ENCODE measurements at regions not wholly inside any gene's neighbourhood (a gene's known extent, or its start where the extent isn't known, plus 50 kb on each side); places are given as distances from the start of the nearest gene placed in this dataset.

DNA sequence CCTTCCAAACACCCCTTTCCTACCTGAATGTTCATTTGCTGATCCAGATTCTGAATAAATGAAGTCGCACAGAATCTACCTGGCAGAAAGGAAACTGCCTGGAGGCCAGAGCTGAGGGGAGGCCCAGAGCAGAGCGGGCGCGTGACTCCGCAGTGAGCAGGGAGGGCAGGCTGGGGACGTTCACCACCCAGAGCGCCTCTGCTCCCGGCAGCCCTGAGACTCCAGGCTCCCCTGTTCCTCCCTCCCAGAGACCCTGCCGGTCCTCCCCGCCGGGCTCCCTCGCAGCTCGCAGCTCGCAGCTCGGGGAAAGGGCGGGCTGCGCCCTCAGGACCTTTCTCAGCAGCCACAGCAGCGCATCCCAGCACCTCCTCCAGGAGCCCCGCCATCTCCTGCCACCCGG, 176.7 kb upstream of the ZNF32 start:
- Histone ChIP-seq H3F3A (ENCODE audit: insufficient read depth, low read depth) (no peaks in the 10 kb centered on the region), H3K4me2 (no peak overlapping the region), H3K27me3 (ENCODE audit: insufficient read depth, low read depth) (peaks cover 64% of the 10 kb centered on the region), H3K4me1 (replicated peaks; ENCODE audit: insufficient read depth) (no peaks in the 10 kb centered on the region), H3K79me2 (ENCODE audit: low read depth) (no peaks in the 10 kb centered on the region), H3K9me2 (ENCODE audit: insufficient read depth) (no peaks in the 10 kb centered on the region), H3K36me3 (ENCODE audit: low read depth) (no peaks in the 10 kb centered on the region), H4K20me1 (ENCODE audit: insufficient read depth) (no peaks in the 10 kb centered on the region; the same call in 1 of the 2 replicates), H3K4me3 (no peak overlapping the region), H3K27ac (no peak overlapping the region), H3K9me3 (ENCODE audit: insufficient read depth, low read depth) (no peaks in the 10 kb centered on the region), H2AFZ (no peak overlapping the region)
- intact Hi-C loops (cut with micrococcal nuclease; ENCODE audit: unreplicated experiment) = no loop called here
- no TSS peak for BruUV-seq (replicated peaks)
- no peak for DNase-seq
- no peak for TF ChIP-seq EZH2 (IDR thresholded peaks at IDR 0.05; ENCODE audit: low read depth)
- TF ChIP-seq CTCF (conservative IDR thresholded peaks at IDR 0.05) = no peak
- POLR2A ChIA-PET (ENCODE audit: unreplicated experiment) = no interaction called here
- CTCF ChIA-PET = no interaction called here

DNA sequence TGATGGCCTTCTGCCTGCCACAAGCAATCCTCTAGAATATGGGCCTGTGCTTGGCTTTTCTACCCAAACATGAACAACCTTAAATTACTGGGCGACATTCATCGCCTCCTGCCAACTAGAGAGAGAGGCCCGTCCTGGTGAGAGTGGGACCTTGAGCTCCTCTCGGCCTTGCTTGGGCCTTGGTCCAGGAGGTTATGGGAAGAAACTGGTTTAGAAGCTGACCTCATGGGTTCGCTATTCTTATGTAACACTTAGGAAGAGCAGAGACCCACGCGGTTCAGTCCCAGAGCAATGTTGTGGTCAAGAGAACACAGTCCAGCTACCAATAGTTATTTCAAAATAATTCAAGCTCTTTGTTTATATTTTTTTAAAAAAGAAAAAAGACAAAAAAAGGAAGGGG, 176.3 kb upstream of the ZNF32 start:
- no peak for TF ChIP-seq CTCF (conservative IDR thresholded peaks at IDR 0.05)
- ChIA-PET POLR2A (ENCODE audit: unreplicated experiment) (no interaction called here), CTCF (no interaction called here)
- no peaks in the 10 kb centered on the region for H3K79me2 ChIP-seq (ENCODE audit: low read depth)
- H2AFZ ChIP-seq = no peak overlapping the region
- H3K27ac ChIP-seq = no peak overlapping the region
- intact Hi-C loops (cut with micrococcal nuclease; ENCODE audit: unreplicated experiment) = no loop called here
- no peak overlapping the region for H3K4me3 ChIP-seq
- no peaks in the 10 kb centered on the region; the same call in 1 of the 2 replicates for H4K20me1 ChIP-seq (ENCODE audit: insufficient read depth)
- H3K4me2 ChIP-seq = no peak overlapping the region
- no peak for DNase-seq
- no peaks in the 10 kb centered on the region for H3F3A ChIP-seq (ENCODE audit: insufficient read depth, low read depth)
- no peaks in the 10 kb centered on the region for H3K9me2 ChIP-seq (ENCODE audit: insufficient read depth)
- H3K9me3 ChIP-seq (ENCODE audit: insufficient read depth, low read depth) = no peaks in the 10 kb centered on the region
- no peaks in the 10 kb centered on the region for H3K4me1 ChIP-seq (replicated peaks; ENCODE audit: insufficient read depth)
- no TSS peak for BruUV-seq (replicated peaks)
- H3K27me3 ChIP-seq (ENCODE audit: insufficient read depth, low read depth) = peaks cover 68% of the 10 kb centered on the region
- no peaks in the 10 kb centered on the region for H3K36me3 ChIP-seq (ENCODE audit: low read depth)

GRCh38 chr10:43822631-43823580, 174.2 kb upstream of the ZNF32 start:
- DNase-seq = no peak
- TF ChIP-seq EZH2 (IDR thresholded peaks at IDR 0.05; ENCODE audit: low read depth) (no peak), CTCF (conservative IDR thresholded peaks at IDR 0.05) (no peak)
- CTCF ChIA-PET = no interaction called here
- POLR2A ChIA-PET (ENCODE audit: unreplicated experiment) = no interaction called here
- no peak overlapping the region for H2AFZ ChIP-seq
- H3K4me2 ChIP-seq = no peak overlapping the region
- H3K9me3 ChIP-seq (ENCODE audit: insufficient read depth, low read depth) = no peaks in the 10 kb centered on the region
- H3F3A ChIP-seq (ENCODE audit: insufficient read depth, low read depth) = no peaks in the 10 kb centered on the region
- no TSS peak for BruUV-seq (replicated peaks)
- H3K4me1 ChIP-seq (replicated peaks; ENCODE audit: insufficient read depth) = no peaks in the 10 kb centered on the region
- H4K20me1 ChIP-seq (ENCODE audit: insufficient read depth) = no peaks in the 10 kb centered on the region; the same call in 1 of the 2 replicates
- H3K79me2 ChIP-seq (ENCODE audit: low read depth) = no peaks in the 10 kb centered on the region
- intact Hi-C loops (cut with micrococcal nuclease; ENCODE audit: unreplicated experiment) = no loop called here
- no peaks in the 10 kb centered on the region for H3K9me2 ChIP-seq (ENCODE audit: insufficient read depth)
- peaks cover 82% of the 10 kb centered on the region for H3K27me3 ChIP-seq (ENCODE audit: insufficient read depth, low read depth)
- no peaks in the 10 kb centered on the region for H3K36me3 ChIP-seq (ENCODE audit: low read depth)
- no peak overlapping the region for H3K4me3 ChIP-seq
- no peak overlapping the region for H3K27ac ChIP-seq

Data from PC-9 (cell line).